ENCODE measurements at regions not wholly inside any gene's neighbourhood (a gene's known extent, or its start where the extent isn't known, plus 50 kb on each side); places are given as distances from the start of the nearest gene placed in this dataset.

GRCh38 chr10:128686630-128687278 lies 560.5 kb upstream of the MKI67 start:
- no peak overlapping the region for H3K27ac ChIP-seq (ENCODE audit: low read depth, low read length)
- no peak overlapping the region for H3K4me2 ChIP-seq (ENCODE audit: low read length)
- H3K36me3 ChIP-seq (ENCODE audit: control insufficient read depth, low read length): no peaks in the 10 kb centered on the region
- no peak overlapping the region for H3K4me3 ChIP-seq (ENCODE audit: low read length)
- no peaks in the 10 kb centered on the region for H3K79me2 ChIP-seq (ENCODE audit: control insufficient read depth, low read length)
- H4K20me1 ChIP-seq (ENCODE audit: control insufficient read depth, insufficient read depth, low read depth, low read length): no peaks in the 10 kb centered on the region
- H3K27me3 ChIP-seq (ENCODE audit: control insufficient read depth, low read length): no peaks in the 10 kb centered on the region
- no peaks in the 10 kb centered on the region for H3K9me2 ChIP-seq (replicated peaks; ENCODE audit: control insufficient read depth, low read length)
- H3F3A ChIP-seq (ENCODE audit: control insufficient read depth, insufficient read depth): no peaks in the 10 kb centered on the region
- no peaks in the 10 kb centered on the region for H3K9me3 ChIP-seq (ENCODE audit: control insufficient read depth, insufficient read depth, low read length)
- no peaks in the 10 kb centered on the region for H3K4me1 ChIP-seq (ENCODE audit: control insufficient read depth, low read length)
- TF ChIP-seq EZH2phosphoT487 (IDR thresholded peaks at IDR 0.05; ENCODE audit: borderline replicate concordance, low read length): no peak

DNA sequence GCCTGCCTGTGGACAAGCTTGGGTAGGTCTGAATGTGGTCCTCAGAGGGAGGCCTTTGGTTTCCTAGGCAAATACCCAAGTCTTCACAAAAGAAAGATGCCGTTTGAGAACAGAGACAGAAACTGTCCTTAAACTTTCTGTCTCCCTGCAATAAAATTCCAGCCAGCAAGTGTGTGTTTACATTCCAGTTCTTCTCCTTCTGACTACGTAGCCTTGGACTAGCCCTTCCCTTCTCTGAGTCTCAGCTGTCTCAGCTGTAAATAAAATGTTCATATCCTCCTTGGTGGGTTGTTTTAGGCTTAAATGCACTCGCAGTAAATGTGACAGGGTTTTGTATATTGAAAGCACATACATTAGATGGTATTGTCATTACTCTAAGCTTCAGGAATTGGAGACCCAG lies 561.2 kb upstream of the MKI67 start:
- no peaks in the 10 kb centered on the region for H3K4me1 ChIP-seq (ENCODE audit: control insufficient read depth, low read length)
- H3F3A ChIP-seq (ENCODE audit: control insufficient read depth, insufficient read depth): no peaks in the 10 kb centered on the region
- no peak overlapping the region for H3K4me2 ChIP-seq (ENCODE audit: low read length)
- no peaks in the 10 kb centered on the region for H3K79me2 ChIP-seq (ENCODE audit: control insufficient read depth, low read length)
- no peak overlapping the region for H3K4me3 ChIP-seq (ENCODE audit: low read length)
- no peaks in the 10 kb centered on the region for H3K36me3 ChIP-seq (ENCODE audit: control insufficient read depth, low read length)
- no peaks in the 10 kb centered on the region for H4K20me1 ChIP-seq (ENCODE audit: control insufficient read depth, insufficient read depth, low read depth, low read length)
- H3K9me2 ChIP-seq (replicated peaks; ENCODE audit: control insufficient read depth, low read length): no peaks in the 10 kb centered on the region
- no peaks in the 10 kb centered on the region for H3K9me3 ChIP-seq (ENCODE audit: control insufficient read depth, insufficient read depth, low read length)
- H3K27me3 ChIP-seq (ENCODE audit: control insufficient read depth, low read length): no peaks in the 10 kb centered on the region
- no peak overlapping the region for H3K27ac ChIP-seq (ENCODE audit: low read depth, low read length)
- TF ChIP-seq, protein P1, sequence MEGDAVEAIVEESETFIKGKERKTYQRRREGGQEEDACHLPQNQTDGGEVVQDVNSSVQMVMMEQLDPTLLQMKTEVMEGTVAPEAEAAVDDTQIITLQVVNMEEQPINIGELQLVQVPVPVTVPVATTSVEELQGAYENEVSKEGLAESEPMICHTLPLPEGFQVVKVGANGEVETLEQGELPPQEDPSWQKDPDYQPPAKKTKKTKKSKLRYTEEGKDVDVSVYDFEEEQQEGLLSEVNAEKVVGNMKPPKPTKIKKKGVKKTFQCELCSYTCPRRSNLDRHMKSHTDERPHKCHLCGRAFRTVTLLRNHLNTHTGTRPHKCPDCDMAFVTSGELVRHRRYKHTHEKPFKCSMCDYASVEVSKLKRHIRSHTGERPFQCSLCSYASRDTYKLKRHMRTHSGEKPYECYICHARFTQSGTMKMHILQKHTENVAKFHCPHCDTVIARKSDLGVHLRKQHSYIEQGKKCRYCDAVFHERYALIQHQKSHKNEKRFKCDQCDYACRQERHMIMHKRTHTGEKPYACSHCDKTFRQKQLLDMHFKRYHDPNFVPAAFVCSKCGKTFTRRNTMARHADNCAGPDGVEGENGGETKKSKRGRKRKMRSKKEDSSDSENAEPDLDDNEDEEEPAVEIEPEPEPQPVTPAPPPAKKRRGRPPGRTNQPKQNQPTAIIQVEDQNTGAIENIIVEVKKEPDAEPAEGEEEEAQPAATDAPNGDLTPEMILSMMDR (IDR thresholded peaks at IDR 0.05; ENCODE audit: low read depth, low read length, poor library complexity, severe bottlenecking): no peak
- TF ChIP-seq EZH2phosphoT487 (IDR thresholded peaks at IDR 0.05; ENCODE audit: borderline replicate concordance, low read length): no peak

- Histone ChIP-seq H3K79me2 (ENCODE audit: control insufficient read depth, low read length) (no peaks in the 10 kb centered on the region), H3K27ac (ENCODE audit: low read depth, low read length) (no peak overlapping the region)
These were observed 561.8 kb upstream of the MKI67 start for GRCh38 chr10:128687927-128688549.

GRCh38 chr10:128689667-128690066 lies 563.4 kb upstream of the MKI67 start:
- Histone ChIP-seq H3K4me1 (ENCODE audit: control insufficient read depth, low read length) (no peaks in the 10 kb centered on the region), H3K36me3 (ENCODE audit: control insufficient read depth, low read length) (no peaks in the 10 kb centered on the region), H3K27ac (ENCODE audit: low read depth, low read length) (no peak overlapping the region), H3K9me2 (replicated peaks; ENCODE audit: control insufficient read depth, low read length) (no peaks in the 10 kb centered on the region), H4K20me1 (ENCODE audit: control insufficient read depth, insufficient read depth, low read depth, low read length) (no peaks in the 10 kb centered on the region), H3K27me3 (ENCODE audit: control insufficient read depth, low read length) (no peaks in the 10 kb centered on the region), H3K4me2 (ENCODE audit: low read length) (no peak overlapping the region), H3K9me3 (ENCODE audit: control insufficient read depth, insufficient read depth, low read length) (no peaks in the 10 kb centered on the region), H3K4me3 (ENCODE audit: low read length) (no peak overlapping the region), H3F3A (ENCODE audit: control insufficient read depth, insufficient read depth) (no peaks in the 10 kb centered on the region), H3K79me2 (ENCODE audit: control insufficient read depth, low read length) (no peaks in the 10 kb centered on the region)
- TF ChIP-seq EZH2phosphoT487 (IDR thresholded peaks at IDR 0.05; ENCODE audit: borderline replicate concordance, low read length): no peak
- TF ChIP-seq, protein P1 (IDR thresholded peaks at IDR 0.05; ENCODE audit: low read depth, low read length, poor library complexity, severe bottlenecking): no peak

More at GRCh38 chr10:128687927-128688549, 561.8 kb upstream of the MKI67 start:
- no peak overlapping the region for H3K4me2 ChIP-seq (ENCODE audit: low read length)
- no peaks in the 10 kb centered on the region for H3K4me1 ChIP-seq (ENCODE audit: control insufficient read depth, low read length)
- no peaks in the 10 kb centered on the region for H3K9me3 ChIP-seq (ENCODE audit: control insufficient read depth, insufficient read depth, low read length)
- H3K4me3 ChIP-seq (ENCODE audit: low read length): no peak overlapping the region
- H4K20me1 ChIP-seq (ENCODE audit: control insufficient read depth, insufficient read depth, low read depth, low read length): no peaks in the 10 kb centered on the region
- no peaks in the 10 kb centered on the region for H3K36me3 ChIP-seq (ENCODE audit: control insufficient read depth, low read length)
- TF ChIP-seq, protein P1 (IDR thresholded peaks at IDR 0.05; ENCODE audit: low read depth, low read length, poor library complexity, severe bottlenecking): no peak
- TF ChIP-seq EZH2phosphoT487 (IDR thresholded peaks at IDR 0.05; ENCODE audit: borderline replicate concordance, low read length): no peak
- H3F3A ChIP-seq (ENCODE audit: control insufficient read depth, insufficient read depth): no peaks in the 10 kb centered on the region
- H3K9me2 ChIP-seq (replicated peaks; ENCODE audit: control insufficient read depth, low read length): no peaks in the 10 kb centered on the region
- H3K27me3 ChIP-seq (ENCODE audit: control insufficient read depth, low read length): no peaks in the 10 kb centered on the region

Measured in DOHH2 (cell line).